GM12878 (cell line): ENCODE measurements at regions not wholly inside any gene's neighbourhood (a gene's known extent, or its start where the extent isn't known, plus 50 kb on each side); places are given as distances from the start of the nearest gene placed in this dataset.

Experiments used
- ATAC-seq: fragments of 200-7000 bp; cut with Tn5 transposase; 3 replicates; pipeline ENCODE4 v1.9.1; 2020; ENCODE audit warnings: mild to moderate bottlenecking, moderate library complexity
- BruUV-seq: library from RNA; stranded (reverse); fragments of 400-500 nt; replicated peaks from 2 replicates; lab custom pipeline; 2021; lab: Mats Ljungman, UMichigan
- CTCF ChIA-PET: fragments of 300-600 bp; sonication (Branson Sonifier 250); formaldehyde crosslinking; extraction: SDS; loops from one replicate; lab custom pipeline; 2021; ENCODE audit warnings: inconsistent platforms; lab: Yijun Ruan, JAX
- POLR2A ChIA-PET: fragments of 350-600 bp; formaldehyde crosslinking; extraction: SDS; loops from one replicate; lab custom pipeline; 2021; ENCODE audit warnings: inconsistent platforms; lab: Charles Lee
- RAD21 ChIA-PET: fragments of 300-600 bp; sonication (Branson Sonifier 250); formaldehyde crosslinking; loops from one replicate; lab custom pipeline; 2023; ENCODE audit warnings: antibody characterized with exemption; ENCODE audit not compliant: unreplicated experiment; lab: Charles Lee
- SMC1A ChIA-PET: fragments of 300-600 bp; sonication (Branson Sonifier 250); formaldehyde crosslinking; loops from one replicate; lab custom pipeline; 2023; ENCODE audit not compliant: unreplicated experiment, uncharacterized antibody; lab: Charles Lee
- DNase-seq: peaks from one replicate; pipeline ENCODE4 v3.0.0-alpha.2; 2011; ENCODE audit warnings: low read depth, low spot score
- FAIRE-seq: peaks from 3 replicates; lab custom pipeline; 2011; peaks lifted over from hg19 to GRCh38; lab: Jason Lieb, UNC
- H2AFZ ChIP-seq: 2 replicates; pipeline ENCODE4 v1.6.0; 2011; ENCODE audit warnings: low read depth, low read length, control low read depth; ENCODE audit not compliant: control insufficient read depth
- H3K27ac ChIP-seq: 2 replicates; pipeline ENCODE4 v1.5.1; 2011; ENCODE audit warnings: control low read depth; ENCODE audit not compliant: control insufficient read depth, insufficient read depth
- H3K27me3 ChIP-seq, 2 experiments: replicated peaks in 1 of 2; 2 replicates each; pipeline versions ENCODE4 v1.6.0 to v1.6.1; 2011; ENCODE audit warnings: low read length in 1 of 2; ENCODE audit not compliant: control insufficient read depth in 2 of 2, insufficient read depth in 2 of 2
- H3K36me3 ChIP-seq, 2 experiments: 2 replicates each; pipeline ENCODE4 v1.5.1; 2011; ENCODE audit warnings: low read length in 1 of 2; ENCODE audit not compliant: control insufficient read depth in 2 of 2, insufficient read depth in 2 of 2
- H3K4me1 ChIP-seq: 2 replicates; pipeline ENCODE4 v1.6.1; 2011; ENCODE audit warnings: mild to moderate bottlenecking, low read length, moderate library complexity, mixed read lengths; ENCODE audit not compliant: control insufficient read depth, insufficient read depth
- H3K4me2 ChIP-seq: 2 replicates; pipeline ENCODE4 v1.6.0; 2011; ENCODE audit warnings: control low read depth; ENCODE audit not compliant: control insufficient read depth, insufficient read depth
- H3K4me3 ChIP-seq: fragments of 200-600 bp; sonication (generic); 2 replicates; pipeline ENCODE4 v1.5.1; 2016
- H3K79me2 ChIP-seq: 2 replicates; pipeline ENCODE4 v1.6.0; 2011; ENCODE audit warnings: low read length; ENCODE audit not compliant: control insufficient read depth, insufficient read depth
- H3K9ac ChIP-seq: 2 replicates; pipeline ENCODE4 v1.8.0; 2011; ENCODE audit warnings: low read length, control low read depth, mixed read lengths; ENCODE audit not compliant: control insufficient read depth, insufficient read depth
- H3K9me3 ChIP-seq: replicated peaks from 3 replicates; pipeline ENCODE4 v1.5.1; 2011; ENCODE audit warnings: mild to moderate bottlenecking, low read length; ENCODE audit not compliant: control insufficient read depth, insufficient read depth
- H4K20me1 ChIP-seq: 2 replicates; pipeline ENCODE4 v1.6.0; 2011; ENCODE audit not compliant: control insufficient read depth, insufficient read depth
- EGR1 ChIP-seq, 2 experiments: IDR thresholded peaks; 1 replicate in 1 of 2; 2 replicates in 1 of 2; pipeline ENCODE4 v1.6.1; 2011 to 2012; ENCODE audit warnings: low read depth in 2 of 2, low read length in 2 of 2, borderline replicate concordance in 1 of 2, mild to moderate bottlenecking in 1 of 2, moderate library complexity in 1 of 2
- FOS ChIP-seq: IDR thresholded peaks from 3 replicates; pipeline ENCODE4 v1.6.1; 2011; ENCODE audit warnings: borderline replicate concordance; ENCODE audit not compliant: insufficient read length; ENCODE audit errors: extremely low read depth
- IRF4 ChIP-seq: IDR thresholded peaks from 2 replicates; pipeline ENCODE4 v1.6.1; 2011; ENCODE audit warnings: low read depth, low read length
- NFYA ChIP-seq: IDR thresholded peaks from 2 replicates; pipeline ENCODE4 v1.6.1; 2011; ENCODE audit warnings: low read depth, mild to moderate bottlenecking, low read length, improper control_type of control experiment, borderline replicate concordance
- NR2C1 ChIP-seq: fragments of 450-650 bp; IDR thresholded peaks from 2 replicates; pipeline ENCODE4 v1.6.1; 2017; ENCODE audit warnings: antibody characterized with exemption, mild to moderate bottlenecking, moderate library complexity
- POLR2AphosphoS5 ChIP-seq: IDR thresholded peaks from 2 replicates; pipeline ENCODE4 v1.6.1; 2011; ENCODE audit warnings: mild to moderate bottlenecking, low read length, inconsistent platforms
- RB1 ChIP-seq: fragments of 450-650 bp; formaldehyde crosslinking; IDR thresholded peaks from 2 replicates; pipeline ENCODE4 v1.6.1; 2017; ENCODE audit warnings: mild to moderate bottlenecking, borderline replicate concordance
- RCOR1 ChIP-seq: conservative IDR thresholded peaks from 2 replicates; pipeline ENCODE4 v1.6.1; 2012; ENCODE audit warnings: low read depth, low read length, improper control_type of control experiment
- WGBS: methylation state at CpG from one replicate; pipeline ENCODE4 v1.1.6; 2016; ENCODE audit warnings: low lambda C conversion rate; ENCODE audit not compliant: insufficient replicate concordance, insufficient coverage; ENCODE audit errors: missing lambda C conversion rate; 5-methylcytosine and 5-hydroxymethylcytosine counted together
- in situ Hi-C: fragments of 300-500 bp; cut with MboI; formaldehyde crosslinking; loops from 9 replicates; pipeline ENCODE4 v1.14.3; 2018; ENCODE audit warnings: mixed read lengths
- intact Hi-C: fragments of 100-400 bp; cut with micrococcal nuclease; formaldehyde crosslinking; loops from one replicate; pipeline ENCODE4 v1.14.2; 2022; ENCODE audit not compliant: unreplicated experiment
- TF ChIP-seq, protein P1 (sequence below): fragments of 450-650 bp; IDR thresholded peaks from 2 replicates; pipeline ENCODE4 v1.6.1; 2018; ENCODE audit warnings: mild to moderate bottlenecking, low read depth, moderate library complexity; ENCODE audit not compliant: partially characterized antibody
- TF ChIP-seq, protein P2 (sequence below): fragments of 450-650 bp; IDR thresholded peaks from 2 replicates; pipeline ENCODE4 v1.6.1; 2017; ENCODE audit warnings: mild to moderate bottlenecking
- TF ChIP-seq, protein P3 (sequence below): IDR thresholded peaks from 2 replicates; pipeline ENCODE4 v1.6.1; 2012; ENCODE audit warnings: improper control_type of control experiment, low read depth, low read length; ENCODE audit not compliant: insufficient replicate concordance
- TF ChIP-seq, protein P4 (sequence below): IDR thresholded peaks from 2 replicates; pipeline ENCODE4 v1.6.1; 2011; ENCODE audit warnings: borderline replicate concordance, low read depth, mild to moderate bottlenecking, moderate library complexity, mixed read lengths, low read length; ENCODE audit not compliant: insufficient read depth; ENCODE audit errors: extremely low read length

DNA sequence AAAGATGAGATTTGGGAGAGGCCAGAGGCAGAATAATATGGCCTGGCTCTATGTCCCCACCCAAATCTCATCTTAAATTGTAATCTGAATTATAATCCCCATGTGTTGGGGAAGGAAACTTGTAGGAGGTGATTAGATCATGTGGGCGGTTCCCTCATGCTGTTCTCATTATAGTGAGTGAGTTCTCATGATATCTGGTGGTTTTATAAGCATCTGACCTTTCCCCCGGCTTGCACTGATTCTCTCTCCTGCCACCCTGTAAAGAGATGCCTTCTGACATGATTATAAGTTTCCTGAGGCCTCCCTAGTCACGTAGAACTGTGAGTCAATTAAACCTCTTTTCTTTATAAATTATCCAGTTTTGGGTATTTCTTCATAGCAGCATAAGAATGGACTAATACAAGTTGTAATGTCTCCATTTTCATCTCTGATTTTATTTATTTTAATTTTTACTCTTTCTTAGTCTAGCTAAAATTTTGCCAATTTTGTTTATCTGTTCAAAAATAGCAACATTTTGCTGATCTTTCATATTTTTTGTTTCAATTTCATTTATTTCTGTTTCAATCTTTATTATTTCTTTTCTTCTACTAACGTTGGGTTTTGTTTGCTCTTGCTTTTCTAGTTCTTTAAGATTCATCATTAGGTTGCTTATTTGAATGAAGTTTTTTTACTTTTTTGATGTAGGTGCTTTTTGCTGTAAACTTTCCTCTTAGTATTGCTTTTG is 67.0 kb upstream of the ZRANB2 start:
- no TSS peak for BruUV-seq
- no peak overlapping the region for H3K9ac ChIP-seq
- H3K27me3 ChIP-seq = no peaks in the 10 kb centered on the region
- ChIA-PET POLR2A (no interaction called here), SMC1A (no interaction called here), CTCF (no interaction called here), RAD21 (no interaction called here)
- H2AFZ ChIP-seq = no peak overlapping the region
- H3K4me3 ChIP-seq = no peak overlapping the region
- 4% methylated on average over 4 of the region's 4 CpGs for WGBS
- H3K4me1 ChIP-seq = no peaks in the 10 kb centered on the region
- no peaks in the 10 kb centered on the region for H3K79me2 ChIP-seq
- H3K4me2 ChIP-seq = no peak overlapping the region
- FAIRE-seq (no peak), ATAC-seq (no peak), DNase-seq (no peak)
- H3K9me3 ChIP-seq = no peaks in the 10 kb centered on the region
- no peaks in the 10 kb centered on the region for H4K20me1 ChIP-seq
- H3K36me3 ChIP-seq = no peaks in the 10 kb centered on the region
- in situ Hi-C loops = no loop called here
- intact Hi-C loops = no loop called here
- no peak overlapping the region for H3K27ac ChIP-seq
- TF ChIP-seq, protein P1, sequence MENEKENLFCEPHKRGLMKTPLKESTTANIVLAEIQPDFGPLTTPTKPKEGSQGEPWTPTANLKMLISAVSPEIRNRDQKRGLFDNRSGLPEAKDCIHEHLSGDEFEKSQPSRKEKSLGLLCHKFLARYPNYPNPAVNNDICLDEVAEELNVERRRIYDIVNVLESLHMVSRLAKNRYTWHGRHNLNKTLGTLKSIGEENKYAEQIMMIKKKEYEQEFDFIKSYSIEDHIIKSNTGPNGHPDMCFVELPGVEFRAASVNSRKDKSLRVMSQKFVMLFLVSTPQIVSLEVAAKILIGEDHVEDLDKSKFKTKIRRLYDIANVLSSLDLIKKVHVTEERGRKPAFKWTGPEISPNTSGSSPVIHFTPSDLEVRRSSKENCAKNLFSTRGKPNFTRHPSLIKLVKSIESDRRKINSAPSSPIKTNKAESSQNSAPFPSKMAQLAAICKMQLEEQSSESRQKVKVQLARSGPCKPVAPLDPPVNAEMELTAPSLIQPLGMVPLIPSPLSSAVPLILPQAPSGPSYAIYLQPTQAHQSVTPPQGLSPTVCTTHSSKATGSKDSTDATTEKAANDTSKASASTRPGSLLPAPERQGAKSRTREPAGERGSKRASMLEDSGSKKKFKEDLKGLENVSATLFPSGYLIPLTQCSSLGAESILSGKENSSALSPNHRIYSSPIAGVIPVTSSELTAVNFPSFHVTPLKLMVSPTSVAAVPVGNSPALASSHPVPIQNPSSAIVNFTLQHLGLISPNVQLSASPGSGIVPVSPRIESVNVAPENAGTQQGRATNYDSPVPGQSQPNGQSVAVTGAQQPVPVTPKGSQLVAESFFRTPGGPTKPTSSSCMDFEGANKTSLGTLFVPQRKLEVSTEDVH = no peak
- TF ChIP-seq, protein P2, sequence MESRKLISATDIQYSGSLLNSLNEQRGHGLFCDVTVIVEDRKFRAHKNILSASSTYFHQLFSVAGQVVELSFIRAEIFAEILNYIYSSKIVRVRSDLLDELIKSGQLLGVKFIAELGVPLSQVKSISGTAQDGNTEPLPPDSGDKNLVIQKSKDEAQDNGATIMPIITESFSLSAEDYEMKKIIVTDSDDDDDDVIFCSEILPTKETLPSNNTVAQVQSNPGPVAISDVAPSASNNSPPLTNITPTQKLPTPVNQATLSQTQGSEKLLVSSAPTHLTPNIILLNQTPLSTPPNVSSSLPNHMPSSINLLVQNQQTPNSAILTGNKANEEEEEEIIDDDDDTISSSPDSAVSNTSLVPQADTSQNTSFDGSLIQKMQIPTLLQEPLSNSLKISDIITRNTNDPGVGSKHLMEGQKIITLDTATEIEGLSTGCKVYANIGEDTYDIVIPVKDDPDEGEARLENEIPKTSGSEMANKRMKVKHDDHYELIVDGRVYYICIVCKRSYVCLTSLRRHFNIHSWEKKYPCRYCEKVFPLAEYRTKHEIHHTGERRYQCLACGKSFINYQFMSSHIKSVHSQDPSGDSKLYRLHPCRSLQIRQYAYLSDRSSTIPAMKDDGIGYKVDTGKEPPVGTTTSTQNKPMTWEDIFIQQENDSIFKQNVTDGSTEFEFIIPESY = no peak
- TF ChIP-seq IRF4 = no peak
- no peak for TF ChIP-seq NR2C1
- TF ChIP-seq NFYA = no peak
- no peak for TF ChIP-seq RCOR1
- TF ChIP-seq, protein P3, sequence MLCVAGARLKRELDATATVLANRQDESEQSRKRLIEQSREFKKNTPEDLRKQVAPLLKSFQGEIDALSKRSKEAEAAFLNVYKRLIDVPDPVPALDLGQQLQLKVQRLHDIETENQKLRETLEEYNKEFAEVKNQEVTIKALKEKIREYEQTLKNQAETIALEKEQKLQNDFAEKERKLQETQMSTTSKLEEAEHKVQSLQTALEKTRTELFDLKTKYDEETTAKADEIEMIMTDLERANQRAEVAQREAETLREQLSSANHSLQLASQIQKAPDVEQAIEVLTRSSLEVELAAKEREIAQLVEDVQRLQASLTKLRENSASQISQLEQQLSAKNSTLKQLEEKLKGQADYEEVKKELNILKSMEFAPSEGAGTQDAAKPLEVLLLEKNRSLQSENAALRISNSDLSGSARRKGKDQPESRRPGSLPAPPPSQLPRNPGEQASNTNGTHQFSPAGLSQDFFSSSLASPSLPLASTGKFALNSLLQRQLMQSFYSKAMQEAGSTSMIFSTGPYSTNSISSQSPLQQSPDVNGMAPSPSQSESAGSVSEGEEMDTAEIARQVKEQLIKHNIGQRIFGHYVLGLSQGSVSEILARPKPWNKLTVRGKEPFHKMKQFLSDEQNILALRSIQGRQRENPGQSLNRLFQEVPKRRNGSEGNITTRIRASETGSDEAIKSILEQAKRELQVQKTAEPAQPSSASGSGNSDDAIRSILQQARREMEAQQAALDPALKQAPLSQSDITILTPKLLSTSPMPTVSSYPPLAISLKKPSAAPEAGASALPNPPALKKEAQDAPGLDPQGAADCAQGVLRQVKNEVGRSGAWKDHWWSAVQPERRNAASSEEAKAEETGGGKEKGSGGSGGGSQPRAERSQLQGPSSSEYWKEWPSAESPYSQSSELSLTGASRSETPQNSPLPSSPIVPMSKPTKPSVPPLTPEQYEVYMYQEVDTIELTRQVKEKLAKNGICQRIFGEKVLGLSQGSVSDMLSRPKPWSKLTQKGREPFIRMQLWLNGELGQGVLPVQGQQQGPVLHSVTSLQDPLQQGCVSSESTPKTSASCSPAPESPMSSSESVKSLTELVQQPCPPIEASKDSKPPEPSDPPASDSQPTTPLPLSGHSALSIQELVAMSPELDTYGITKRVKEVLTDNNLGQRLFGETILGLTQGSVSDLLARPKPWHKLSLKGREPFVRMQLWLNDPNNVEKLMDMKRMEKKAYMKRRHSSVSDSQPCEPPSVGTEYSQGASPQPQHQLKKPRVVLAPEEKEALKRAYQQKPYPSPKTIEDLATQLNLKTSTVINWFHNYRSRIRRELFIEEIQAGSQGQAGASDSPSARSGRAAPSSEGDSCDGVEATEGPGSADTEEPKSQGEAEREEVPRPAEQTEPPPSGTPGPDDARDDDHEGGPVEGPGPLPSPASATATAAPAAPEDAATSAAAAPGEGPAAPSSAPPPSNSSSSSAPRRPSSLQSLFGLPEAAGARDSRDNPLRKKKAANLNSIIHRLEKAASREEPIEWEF = no peak
- TF ChIP-seq EGR1 (IDR thresholded peaks at IDR 0.05; ENCODE audit: borderline replicate concordance in 1 of 2, low read depth in 2 of 2, low read length in 2 of 2) = no peak
- TF ChIP-seq POLR2AphosphoS5 = no peak
- no peak for TF ChIP-seq FOS
- no peak for TF ChIP-seq RB1
- TF ChIP-seq, protein P4, sequence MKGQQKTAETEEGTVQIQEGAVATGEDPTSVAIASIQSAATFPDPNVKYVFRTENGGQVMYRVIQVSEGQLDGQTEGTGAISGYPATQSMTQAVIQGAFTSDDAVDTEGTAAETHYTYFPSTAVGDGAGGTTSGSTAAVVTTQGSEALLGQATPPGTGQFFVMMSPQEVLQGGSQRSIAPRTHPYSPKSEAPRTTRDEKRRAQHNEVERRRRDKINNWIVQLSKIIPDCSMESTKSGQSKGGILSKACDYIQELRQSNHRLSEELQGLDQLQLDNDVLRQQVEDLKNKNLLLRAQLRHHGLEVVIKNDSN = no peak
